SH-SY5Y (cell line): ENCODE measurements at regions not wholly inside any gene's neighbourhood (a gene's known extent, or its start where the extent isn't known, plus 50 kb on each side); places are given as distances from the start of the nearest gene placed in this dataset.

Experiments used
- GATA2 ChIP-seq: IDR thresholded peaks from 2 replicates; pipeline ENCODE4 v1.6.1; 2011; ENCODE audit warnings: mild to moderate bottlenecking, low read depth, low read length
- GATA3 ChIP-seq: IDR thresholded peaks from 2 replicates; pipeline ENCODE4 v1.6.1; 2011; ENCODE audit warnings: low read depth, mild to moderate bottlenecking, low read length, moderate library complexity

DNA sequence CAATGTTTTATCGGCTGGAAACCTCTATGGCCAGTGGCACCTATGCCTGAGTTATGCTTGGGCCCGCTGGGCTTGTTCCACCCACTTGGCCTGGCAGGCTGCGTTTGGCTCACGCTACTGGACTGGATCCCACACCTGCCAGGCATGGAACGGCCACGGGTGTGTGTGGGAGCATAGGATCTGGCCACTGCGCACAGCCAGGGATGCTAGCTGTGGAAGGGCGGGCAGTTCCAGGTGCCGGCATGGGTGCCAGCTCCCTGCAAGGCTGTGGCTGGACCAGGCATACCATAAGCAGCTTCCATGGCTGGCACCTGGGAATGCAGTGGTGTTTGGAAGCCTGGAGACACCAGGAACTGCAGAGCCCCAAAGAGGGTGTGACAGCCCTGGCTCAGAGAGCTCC lies 1063.9 kb upstream of the ACO1 start:
- no peak for TF ChIP-seq GATA2
- no peak for TF ChIP-seq GATA3

DNA sequence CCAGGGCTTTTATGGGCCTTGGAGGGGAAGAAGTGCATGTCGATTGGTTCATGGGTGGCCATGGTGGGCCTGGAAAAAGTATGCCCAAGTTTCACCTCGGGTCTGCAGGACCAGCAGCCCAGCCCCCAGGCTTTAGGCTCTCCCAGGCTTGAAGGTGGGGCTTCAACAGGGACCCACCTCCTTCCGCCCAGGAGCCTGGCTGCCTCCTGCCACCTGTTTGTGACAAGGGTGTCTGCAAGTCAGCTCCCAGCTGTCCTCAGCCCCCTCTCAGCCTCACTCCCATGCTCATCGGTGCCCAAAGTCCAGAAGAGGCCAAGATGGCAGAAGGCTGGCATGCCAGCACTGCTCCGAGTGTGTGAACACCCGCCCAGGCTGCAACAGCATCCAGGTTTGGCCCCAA lies 1063.2 kb upstream of the ACO1 start:
- no peak for TF ChIP-seq GATA2
- no peak for TF ChIP-seq GATA3

DNA sequence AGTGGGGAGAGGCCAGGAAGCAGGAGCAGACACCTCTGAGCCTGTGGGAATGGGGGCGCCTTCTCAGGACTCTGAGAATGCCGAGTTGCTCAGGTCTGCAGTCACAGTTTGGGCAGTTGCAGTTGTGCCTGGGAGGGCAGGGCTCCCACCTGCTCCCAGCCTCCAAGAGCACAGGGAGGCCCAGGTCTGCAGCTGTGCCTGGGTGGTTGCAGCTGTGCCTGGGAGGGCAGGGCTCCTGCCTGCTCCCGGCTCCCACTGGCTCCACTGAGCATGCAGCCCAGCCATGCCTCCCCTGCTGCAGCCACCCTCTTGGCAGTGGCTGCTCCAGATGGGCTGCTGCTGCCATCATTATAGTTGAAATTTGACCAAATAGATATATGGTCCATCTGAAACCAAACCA lies 1062.8 kb upstream of the ACO1 start:
- no peak for TF ChIP-seq GATA2
- no peak for TF ChIP-seq GATA3

DNA sequence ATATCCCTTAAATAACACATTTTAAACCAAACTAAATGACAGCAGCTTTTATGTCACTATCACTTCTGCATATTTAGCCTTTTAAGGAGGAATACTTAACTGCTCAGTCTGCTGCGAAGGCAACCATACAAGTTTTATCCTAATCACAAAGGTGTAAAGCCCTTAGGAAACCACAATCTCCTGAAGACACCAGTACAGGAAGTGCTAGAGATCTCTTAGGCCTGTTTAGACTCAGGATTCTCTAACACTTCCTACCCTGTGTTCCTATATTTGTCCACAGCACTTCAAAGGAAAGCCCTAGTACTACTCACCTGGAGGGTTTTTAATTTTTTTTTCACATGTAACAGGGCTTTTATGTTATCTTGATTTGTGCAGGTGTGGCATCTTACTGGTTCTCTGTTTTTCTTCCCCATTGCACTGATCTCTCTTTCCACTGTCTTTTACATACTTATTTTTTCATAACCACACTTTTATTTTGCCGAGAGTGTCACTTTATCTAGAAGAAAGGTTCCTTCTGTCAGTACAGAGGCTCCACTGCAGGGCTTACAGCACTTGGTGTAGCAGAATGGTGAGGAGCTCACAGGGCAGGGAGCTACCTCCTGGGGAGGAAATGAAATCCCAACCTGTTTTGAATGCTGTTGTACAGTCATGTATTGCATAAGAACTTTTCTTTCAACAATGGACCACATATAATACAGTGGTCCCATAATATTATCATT lies 1060.6 kb upstream of the ACO1 start:
- no peak for TF ChIP-seq GATA2
- TF ChIP-seq GATA3: no peak

DNA sequence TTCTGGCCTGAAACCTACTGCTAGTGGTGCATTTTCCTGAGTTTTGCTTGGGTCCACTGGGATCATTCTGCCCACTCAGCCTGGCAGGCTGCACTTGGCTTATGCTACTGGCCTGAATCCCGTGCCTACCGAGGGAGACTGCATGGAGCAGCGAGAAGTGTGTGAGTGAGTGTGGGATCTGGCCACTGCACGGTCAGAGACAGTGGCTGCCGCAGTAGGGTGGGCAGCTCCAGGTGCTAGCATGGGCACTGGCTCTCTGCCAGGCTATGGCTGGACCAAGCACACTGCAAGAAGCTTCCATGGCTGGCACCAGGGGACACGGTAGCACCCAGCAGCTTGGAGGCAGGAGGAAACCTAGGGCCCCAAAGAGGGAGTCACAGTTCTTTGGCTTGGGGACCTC lies 1058.7 kb upstream of the ACO1 start:
- TF ChIP-seq GATA2 (no peak), GATA3 (no peak)

DNA sequence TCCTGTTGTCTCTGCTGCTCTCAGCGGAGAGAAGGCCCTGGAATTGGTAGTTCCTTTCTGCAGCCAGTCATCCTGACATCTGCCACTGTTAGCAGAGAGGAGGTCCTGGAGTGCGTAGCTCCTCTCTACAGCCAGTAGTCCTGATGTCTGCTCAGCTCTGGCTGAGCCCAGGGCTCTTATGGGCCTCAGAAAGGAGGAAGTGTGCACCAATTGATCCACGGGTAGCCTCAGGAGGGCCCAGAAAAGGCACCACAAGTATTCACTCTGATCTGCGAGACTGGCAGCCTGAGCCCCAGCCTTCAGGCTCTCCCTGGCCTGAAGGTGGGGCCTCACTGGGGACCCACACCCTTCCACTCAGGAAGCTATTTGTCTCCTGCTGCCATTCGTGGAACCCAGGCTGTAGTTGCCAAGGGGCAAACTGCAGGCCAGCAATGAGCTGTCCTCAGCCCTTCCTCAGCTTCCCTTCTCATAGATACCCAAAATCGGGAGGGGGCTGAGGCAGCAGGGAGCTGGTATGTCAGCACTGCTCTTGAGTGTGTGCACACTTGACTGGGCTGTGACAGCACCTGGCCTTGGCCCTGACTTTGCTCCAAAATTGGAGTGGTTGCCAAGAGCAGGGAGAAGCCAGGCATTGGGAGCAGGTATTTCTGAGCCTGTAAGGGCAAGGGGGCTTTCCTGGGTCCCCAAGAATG lies 1049.5 kb upstream of the ACO1 start:
- TF ChIP-seq GATA3 (no peak), GATA2 (no peak)

DNA sequence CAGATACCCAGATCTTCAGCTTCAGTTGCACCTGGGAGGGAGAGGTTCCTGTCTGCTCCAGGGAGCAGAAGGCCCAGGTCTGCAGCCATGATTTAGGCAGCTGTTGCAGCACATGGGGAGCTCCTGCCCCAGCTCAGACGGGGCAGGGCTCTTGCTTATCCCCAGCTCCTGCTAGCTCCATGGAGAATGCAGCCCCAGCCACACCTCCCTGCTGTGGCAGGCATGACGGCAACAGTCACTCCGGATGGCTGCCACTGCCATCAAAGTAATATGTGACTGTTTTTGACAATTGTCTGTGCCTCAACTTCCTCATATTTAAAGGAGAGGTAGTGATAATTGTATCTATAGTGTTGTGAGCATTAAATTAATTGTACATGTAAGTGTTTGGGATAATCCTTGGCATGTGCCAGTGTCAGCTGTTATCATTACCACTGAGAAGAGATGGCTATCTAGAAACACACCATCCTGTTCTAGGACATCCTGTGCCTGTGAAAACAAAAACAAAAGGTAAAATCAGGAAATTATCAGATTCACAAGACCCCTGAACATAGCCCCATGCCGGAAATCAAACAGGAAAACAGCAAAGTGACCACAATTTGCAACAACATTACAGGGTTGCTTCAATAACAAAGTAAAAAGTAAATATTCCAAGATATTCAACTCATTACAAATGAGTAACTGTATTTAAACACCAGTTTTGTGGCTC lies 1048.8 kb upstream of the ACO1 start:
- no peak for TF ChIP-seq GATA3
- TF ChIP-seq GATA2: peak; percentile 38; the same call in 1 of the 2 replicates

DNA sequence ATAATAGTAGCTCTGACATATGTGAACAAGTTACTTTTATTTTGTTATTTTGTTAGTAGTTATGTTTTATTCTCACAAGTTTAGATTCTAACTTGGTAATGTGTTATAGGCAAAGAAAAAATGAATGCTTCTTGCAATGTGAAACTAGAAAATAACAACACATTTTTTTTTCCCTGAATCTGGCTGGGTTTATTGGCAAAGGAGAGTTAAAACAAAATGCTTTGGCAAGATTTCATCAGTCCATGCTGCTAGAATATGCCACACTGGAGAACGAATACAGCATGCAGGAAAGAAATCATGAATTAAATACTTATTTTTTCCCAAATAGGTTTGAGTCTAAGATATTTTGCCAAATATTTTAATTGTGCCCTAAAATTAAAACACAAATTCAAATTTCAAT lies 1048.1 kb upstream of the ACO1 start:
- TF ChIP-seq GATA3 (no peak), GATA2 (no peak)

DNA sequence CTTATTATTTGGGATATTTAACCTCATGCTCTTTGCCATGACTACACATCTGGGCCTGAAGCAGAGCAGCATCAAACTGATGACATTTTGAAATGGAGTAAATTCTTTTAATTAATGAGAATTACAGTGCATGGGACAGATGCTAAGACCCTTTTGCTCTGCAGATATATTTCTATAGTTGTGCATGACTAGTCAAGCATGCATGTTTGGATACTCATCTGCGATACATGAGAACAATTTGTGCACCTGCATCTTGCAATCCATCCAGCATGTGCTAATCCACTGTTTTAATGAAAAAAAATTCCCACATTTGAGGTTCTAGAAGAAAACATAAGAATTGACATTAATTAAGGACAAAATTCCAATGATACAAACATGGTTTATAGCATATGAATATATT lies 1047.6 kb upstream of the ACO1 start:
- TF ChIP-seq GATA2 (no peak), GATA3 (no peak)

DNA sequence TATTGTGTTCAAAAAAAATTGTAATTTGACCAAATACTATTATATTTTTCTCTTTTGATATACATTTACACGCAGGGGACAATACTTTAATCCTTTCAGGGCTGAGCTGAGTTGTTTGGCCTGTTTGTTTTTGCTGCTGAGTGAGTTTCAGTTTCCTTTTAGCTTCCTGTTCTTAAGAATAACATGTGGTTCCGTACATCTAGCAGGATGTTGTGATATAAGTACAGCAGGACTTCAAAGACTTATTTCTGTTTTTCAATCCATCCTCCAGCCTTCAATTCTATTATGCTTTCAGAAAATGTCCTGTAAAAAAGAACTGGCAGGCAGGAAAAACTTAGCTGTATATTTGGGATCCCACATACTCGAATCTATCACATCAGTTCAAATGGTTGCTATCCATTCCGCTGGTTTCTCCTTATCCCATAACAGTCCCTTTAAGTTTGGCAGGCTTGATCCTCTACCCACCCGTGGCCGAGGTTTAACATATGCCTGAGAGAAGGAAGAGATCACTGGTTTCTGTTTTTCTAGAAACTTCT lies 1037.3 kb upstream of the ACO1 start:
- TF ChIP-seq GATA2 (no peak), GATA3 (no peak)

DNA sequence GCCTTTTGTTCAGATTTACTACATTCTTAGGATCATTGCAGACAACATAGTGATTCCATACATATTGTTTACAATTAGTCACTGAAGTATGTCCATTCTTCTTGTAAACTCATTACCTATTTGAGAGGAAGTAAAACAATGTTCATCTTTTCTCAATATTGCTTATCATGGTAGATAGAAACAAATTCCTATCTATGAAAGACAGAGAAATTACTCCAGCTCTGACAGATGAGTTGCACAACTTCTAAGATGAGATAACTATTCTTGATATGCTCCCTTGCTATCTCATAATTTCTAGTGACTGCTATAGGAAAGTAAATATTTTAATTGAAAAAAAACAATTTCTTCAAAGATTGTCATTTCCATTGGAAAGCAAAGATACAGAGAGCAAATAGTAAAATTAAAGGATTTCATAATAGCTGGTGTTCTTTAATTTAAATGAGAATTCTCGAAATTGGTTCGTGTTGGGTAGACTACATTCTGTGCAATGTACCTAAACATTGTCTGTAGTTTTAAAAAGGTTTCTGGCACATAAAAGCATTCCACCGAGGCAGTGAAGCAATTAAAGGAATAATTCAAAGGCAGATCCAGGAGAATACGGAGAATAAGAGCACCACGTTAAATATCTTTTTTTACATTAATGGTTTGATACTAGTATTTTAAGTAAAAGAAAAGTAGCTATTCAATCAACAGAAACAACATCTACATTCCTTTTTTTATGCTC lies 1029.1 kb upstream of the ACO1 start:
- TF ChIP-seq GATA3 (no peak), GATA2 (no peak)

DNA sequence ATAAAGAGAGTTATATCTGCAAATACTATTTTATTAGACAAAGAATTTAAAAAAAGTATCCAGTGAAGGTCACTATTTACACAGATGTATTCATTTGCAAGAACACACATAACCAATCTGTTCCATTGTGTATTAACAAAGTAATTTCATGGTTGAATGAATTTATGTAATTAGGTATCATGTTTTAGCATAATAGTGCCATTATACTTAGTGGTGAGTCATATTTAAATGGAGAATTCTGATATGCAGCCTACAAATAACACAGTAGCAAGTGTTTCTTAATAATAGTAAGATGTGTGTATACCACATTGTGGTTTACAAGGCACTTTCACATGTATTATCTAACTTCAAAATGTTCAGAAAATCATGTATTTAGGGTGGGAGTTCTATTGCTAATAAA lies 1028.5 kb upstream of the ACO1 start:
- TF ChIP-seq GATA3: no peak
- TF ChIP-seq GATA2: no peak

DNA sequence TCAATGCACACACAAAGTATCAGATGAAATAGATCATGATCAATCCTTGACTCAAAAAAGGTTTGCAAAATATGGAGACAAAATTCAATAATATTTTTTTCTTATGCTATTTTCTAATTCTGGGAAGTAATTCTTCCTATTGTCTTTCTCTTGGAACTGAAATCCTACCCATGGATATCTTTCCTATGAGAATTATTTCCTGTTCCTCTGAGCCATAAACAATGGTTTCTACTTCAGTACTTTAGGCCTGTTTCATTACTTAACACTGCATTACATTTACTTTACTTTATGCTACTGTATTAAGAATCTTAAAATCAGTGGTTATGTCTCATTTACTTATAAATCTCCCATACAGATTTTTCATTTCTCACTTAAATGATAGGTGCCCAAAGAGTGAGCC lies 1025.4 kb upstream of the ACO1 start:
- TF ChIP-seq GATA3: no peak
- TF ChIP-seq GATA2: no peak

DNA sequence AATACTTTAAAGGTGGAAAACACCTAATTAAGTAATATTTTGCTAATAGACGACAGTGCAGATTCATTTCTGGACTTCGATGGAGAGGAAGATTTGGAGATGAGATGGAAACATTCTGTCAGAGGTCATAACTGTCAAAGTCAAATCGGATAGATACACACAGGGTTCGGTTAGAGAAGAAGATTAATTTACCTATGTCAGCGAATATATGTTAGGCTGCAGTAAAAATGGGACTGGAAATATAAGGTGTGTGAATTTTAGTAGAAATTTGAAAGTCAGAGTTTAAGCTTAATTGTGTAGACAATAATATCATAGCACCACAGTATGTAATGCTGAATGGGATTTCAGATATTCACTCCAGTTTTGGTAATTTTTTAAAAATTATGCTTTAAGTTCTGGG lies 1020.3 kb upstream of the ACO1 start:
- TF ChIP-seq GATA2 (no peak), GATA3 (no peak)
